Uterus (tissue), 2 donors: ENCODE measurements at regions not wholly inside any gene's neighbourhood (a gene's known extent, or its start where the extent isn't known, plus 50 kb on each side); places are given as distances from the start of the nearest gene placed in this dataset.

Experiments used
- CTCF ChIP-seq, 4 experiments: fragments of 200-600 bp in 2 of 4; fragments of 450-650 bp in 2 of 4; sonication (generic) in 2 of 4; IDR thresholded peaks; one replicate each; pipeline ENCODE4 v1.5.1; 2016 to 2019; ENCODE audit warnings: antibody characterized with exemption in 4 of 4, mild to moderate bottlenecking in 2 of 4, moderate library complexity in 1 of 4
- POLR2A ChIP-seq, 2 donors: fragments of 450-650 bp; IDR thresholded peaks; one replicate each; pipeline ENCODE4 v1.6.1; 2016; ENCODE audit warnings: antibody characterized with exemption in 2 of 2, mild to moderate bottlenecking in 1 of 2, moderate library complexity in 1 of 2

- no peak for TF ChIP-seq CTCF (IDR thresholded peaks at IDR 0.05)
- no peak for TF ChIP-seq POLR2A (IDR thresholded peaks at IDR 0.05)
Measured at GRCh38 chr2:225288986-225289385, 110.5 kb upstream of the NYAP2 start.
